CD4-positive, CD25-positive, alpha-beta regulatory T cell (primary cell): ENCODE measurements at regions not wholly inside any gene's neighbourhood (a gene's known extent, or its start where the extent isn't known, plus 50 kb on each side); places are given as distances from the start of the nearest gene placed in this dataset.
A peak's percentile ranks its signal among the peaks of the same experiment; 100 is the strongest.

Experiments used
- ATAC-seq, 2 donors: fragments of 150-1000 bp; cut with Tn5 transposase; one replicate each; pipeline ENCODE4 v1.10.0; 2021; ENCODE audit warnings: low read depth in 2 of 2, moderate number of reproducible peaks in 2 of 2, moderate library complexity in 1 of 2
- DNase-seq, 3 donors: peaks; one replicate each; pipeline versions ENCODE4 v3.0.0 to v3.0.0-alpha.2; 2012 to 2022; ENCODE audit warnings: mixed read lengths in 1 of 3
- H3K27ac ChIP-seq: one replicate; pipeline ENCODE4 v1.7.0; 2013; ENCODE audit warnings: mild to moderate bottlenecking, low read length; ENCODE audit not compliant: insufficient read depth, poor library complexity, severe bottlenecking
- H3K27me3 ChIP-seq: one replicate; pipeline ENCODE4 v1.7.0; 2013; ENCODE audit warnings: low read length; ENCODE audit not compliant: control insufficient read depth, insufficient read depth
- H3K36me3 ChIP-seq: one replicate; pipeline ENCODE4 v1.7.0; 2013; ENCODE audit warnings: mild to moderate bottlenecking, low read length, moderate library complexity; ENCODE audit not compliant: control insufficient read depth, insufficient read depth
- H3K4me1 ChIP-seq: 2 replicates; pipeline ENCODE4 v1.7.0; 2013; ENCODE audit warnings: mild to moderate bottlenecking, low read length; ENCODE audit not compliant: insufficient read depth, control insufficient read depth, poor library complexity, severe bottlenecking
- H3K4me3 ChIP-seq: one replicate; pipeline ENCODE4 v1.7.0; 2013; ENCODE audit warnings: low read depth, mild to moderate bottlenecking, low read length, moderate library complexity
- H3K9me3 ChIP-seq, 2 experiments: 1 replicate in 1 of 2; 2 replicates in 1 of 2; pipeline ENCODE4 v1.7.0; 2013; ENCODE audit warnings: low read length in 2 of 2, mild to moderate bottlenecking in 1 of 2, moderate library complexity in 1 of 2; ENCODE audit not compliant: control insufficient read depth in 2 of 2
- H3K27ac Mint-ChIP-seq, 3 donors: one replicate each; pipeline ENCODE4 v1.8.0; 2020 to 2022; ENCODE audit warnings: mild to moderate bottlenecking in 3 of 3, mixed read lengths in 3 of 3, moderate library complexity in 2 of 3
- H3K27me3 Mint-ChIP-seq: one replicate; pipeline ENCODE4 v1.8.0; 2022; ENCODE audit warnings: mild to moderate bottlenecking, mixed read lengths
- H3K36me3 Mint-ChIP-seq: one replicate; pipeline ENCODE4 v1.8.0; 2020; ENCODE audit warnings: mixed read lengths
- H3K4me1 Mint-ChIP-seq, 4 donors: one replicate each; pipeline ENCODE4 v1.8.0; 2020 to 2022; ENCODE audit warnings: mixed read lengths in 4 of 4, mild to moderate bottlenecking in 1 of 4
- H3K4me3 Mint-ChIP-seq, 4 donors: one replicate each; pipeline ENCODE4 v1.8.0; 2020 to 2022; ENCODE audit warnings: mild to moderate bottlenecking in 4 of 4, mixed read lengths in 4 of 4, moderate library complexity in 3 of 4
- H3K9me3 Mint-ChIP-seq, 7 donors: one replicate each; pipeline ENCODE4 v1.8.0; 2020 to 2022; ENCODE audit warnings: mixed read lengths in 7 of 7, mild to moderate bottlenecking in 3 of 7, moderate library complexity in 2 of 7

DNA sequence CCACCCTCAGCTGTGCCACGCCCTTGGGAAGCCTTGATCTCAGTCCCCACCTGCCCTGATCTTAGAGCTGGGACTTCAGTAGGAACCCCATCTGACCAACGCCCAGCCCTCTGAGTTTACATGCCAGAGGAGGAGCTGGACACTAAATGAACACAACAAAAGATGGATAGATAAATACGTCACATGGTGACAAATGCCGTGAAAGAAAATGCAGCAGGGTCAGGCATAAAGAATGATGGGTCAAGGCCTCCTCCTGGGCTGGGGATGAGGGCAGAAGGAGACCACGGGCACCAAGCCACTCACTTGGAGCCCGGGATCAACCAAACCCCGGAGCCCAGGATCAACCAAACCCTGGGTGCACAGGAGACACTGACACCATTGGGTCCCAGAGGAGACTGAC lies 354.9 kb downstream of the C16orf95 start:
- Mint-ChIP-seq H3K4me1 (no peaks in the 10 kb centered on the region), H3K27me3 (peaks cover 5% of the 10 kb centered on the region), H3K9me3 (no peaks in the 10 kb centered on the region), H3K36me3 (no peaks in the 10 kb centered on the region), H3K4me3 (no peak overlapping the region), H3K27ac (no peak overlapping the region)
- no peaks in the 10 kb centered on the region for H3K27me3 ChIP-seq
- no peaks in the 10 kb centered on the region for H3K9me3 ChIP-seq
- H3K4me3 ChIP-seq = no peak overlapping the region
- H3K4me1 ChIP-seq = no peaks in the 10 kb centered on the region
- no peak for DNase-seq
- ATAC-seq = no peak
- no peaks in the 10 kb centered on the region for H3K36me3 ChIP-seq
- H3K27ac ChIP-seq = no peak overlapping the region

DNA sequence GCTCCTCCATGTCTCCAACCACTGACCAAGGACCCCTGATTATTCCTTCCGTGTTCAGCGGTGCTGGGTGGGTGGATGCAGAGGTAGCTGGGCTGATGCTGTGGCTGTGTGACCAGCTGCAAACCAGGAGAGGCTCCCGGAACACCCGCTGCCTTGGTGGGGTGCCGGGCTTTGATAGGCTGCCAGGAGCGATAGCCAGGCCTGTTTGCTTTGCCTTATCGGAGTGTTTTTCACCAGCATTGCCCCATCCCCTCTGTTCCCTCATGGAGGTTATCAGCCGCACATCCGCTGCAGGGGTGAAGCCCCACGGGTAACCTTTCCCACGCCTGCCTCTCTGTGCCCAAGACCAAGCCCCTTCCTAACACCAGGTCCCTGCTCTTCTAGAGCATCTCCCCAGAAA lies 354.3 kb downstream of the C16orf95 start:
- Mint-ChIP-seq H3K27ac (peak overlapping the region in 1 of 3 donors; percentile 29), H3K9me3 (no peaks in the 10 kb centered on the region), H3K4me3 (no peak overlapping the region), H3K36me3 (no peaks in the 10 kb centered on the region), H3K4me1 (no peaks in the 10 kb centered on the region), H3K27me3 (peaks cover 5% of the 10 kb centered on the region)
- Histone ChIP-seq H3K4me1 (no peaks in the 10 kb centered on the region), H3K36me3 (no peaks in the 10 kb centered on the region), H3K9me3 (no peaks in the 10 kb centered on the region), H3K4me3 (no peak overlapping the region), H3K27ac (no peak overlapping the region), H3K27me3 (no peaks in the 10 kb centered on the region)
- no peak for ATAC-seq
- DNase-seq = no peak

DNA sequence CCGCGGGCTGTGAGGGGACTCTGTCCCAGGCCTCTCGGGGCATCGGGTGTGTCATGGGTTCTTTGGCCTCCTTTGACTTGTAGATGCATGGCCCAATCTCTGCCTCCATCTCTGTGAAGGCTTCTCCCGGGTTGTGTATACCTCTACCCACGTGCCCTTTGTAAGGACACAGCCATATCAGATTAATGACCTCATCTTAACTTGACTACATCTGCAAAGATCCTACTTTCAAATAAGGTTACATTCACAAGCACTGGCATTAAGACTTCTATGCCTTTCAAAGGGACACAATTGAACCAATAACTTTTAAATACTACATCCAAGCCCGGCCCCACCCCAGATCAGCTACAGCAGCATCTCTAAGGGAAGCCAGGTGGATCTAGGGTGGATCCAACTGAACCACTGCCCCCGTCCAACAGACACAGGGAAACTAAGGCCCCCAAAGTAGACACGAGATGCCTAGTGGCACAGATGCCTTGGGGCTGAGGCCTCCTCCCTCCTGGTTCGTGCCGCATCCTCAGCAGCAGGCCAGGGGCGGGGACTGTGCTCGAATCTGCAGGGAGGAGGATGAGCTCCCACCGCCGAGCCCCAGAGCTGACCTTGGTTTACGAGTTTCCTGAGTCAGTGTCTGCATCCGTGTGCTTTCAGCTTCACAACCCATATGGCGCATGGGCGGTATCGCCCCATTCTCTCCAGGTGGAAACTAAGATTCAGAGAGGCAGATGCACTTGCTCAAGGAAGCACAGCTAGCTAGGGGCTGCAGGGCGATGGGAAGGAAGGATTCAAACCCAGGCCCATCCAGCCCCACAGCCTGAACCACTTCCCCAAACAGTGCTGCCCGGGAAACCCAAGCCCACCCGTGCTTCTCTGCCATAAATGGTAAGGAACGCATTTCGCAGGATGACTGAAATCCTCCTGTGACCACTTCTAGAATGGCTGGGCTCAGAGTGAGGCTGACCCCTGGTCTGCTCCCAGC lies 353.3 kb downstream of the C16orf95 start:
- Histone ChIP-seq H3K4me1 (no peaks in the 10 kb centered on the region), H3K27ac (no peak overlapping the region), H3K4me3 (no peak overlapping the region), H3K27me3 (no peaks in the 10 kb centered on the region), H3K36me3 (no peaks in the 10 kb centered on the region), H3K9me3 (no peaks in the 10 kb centered on the region)
- DNase-seq = no peak
- Mint-ChIP-seq H3K9me3 (no peaks in the 10 kb centered on the region), H3K36me3 (no peaks in the 10 kb centered on the region), H3K4me1 (no peaks in the 10 kb centered on the region), H3K27ac (no peak overlapping the region), H3K4me3 (no peak overlapping the region), H3K27me3 (peaks cover 5% of the 10 kb centered on the region)
- ATAC-seq = no peak

DNA sequence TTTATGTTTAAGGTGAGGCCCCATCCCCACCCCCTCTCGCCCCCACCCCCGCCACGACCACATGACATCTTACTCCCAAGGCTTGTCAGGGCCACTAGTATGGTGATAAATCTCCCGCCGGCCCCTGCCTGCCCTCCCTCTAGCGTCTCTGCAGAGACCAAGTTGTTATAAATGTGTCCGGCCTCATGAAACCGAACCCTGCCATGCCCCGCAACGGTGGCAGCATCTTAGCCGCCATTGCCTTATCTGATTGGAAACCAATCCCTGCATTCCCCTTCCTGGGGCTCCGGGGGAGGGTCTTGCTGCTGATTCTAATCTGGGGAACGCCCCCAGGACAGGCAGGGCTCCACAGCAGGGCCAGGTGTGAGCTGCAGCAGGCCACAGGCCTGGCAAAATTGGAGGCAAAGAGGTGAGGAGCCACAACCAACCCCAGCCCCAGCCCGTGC lies 352.4 kb downstream of the C16orf95 start:
- Mint-ChIP-seq H3K36me3 (no peaks in the 10 kb centered on the region), H3K4me1 (no peaks in the 10 kb centered on the region), H3K27ac (no peak overlapping the region), H3K9me3 (no peaks in the 10 kb centered on the region), H3K4me3 (no peak overlapping the region), H3K27me3 (peaks cover 5% of the 10 kb centered on the region)
- no peak for DNase-seq
- Histone ChIP-seq H3K4me3 (no peak overlapping the region), H3K27ac (no peak overlapping the region), H3K36me3 (no peaks in the 10 kb centered on the region), H3K9me3 (no peaks in the 10 kb centered on the region), H3K4me1 (no peaks in the 10 kb centered on the region), H3K27me3 (no peaks in the 10 kb centered on the region)
- ATAC-seq = no peak

DNA sequence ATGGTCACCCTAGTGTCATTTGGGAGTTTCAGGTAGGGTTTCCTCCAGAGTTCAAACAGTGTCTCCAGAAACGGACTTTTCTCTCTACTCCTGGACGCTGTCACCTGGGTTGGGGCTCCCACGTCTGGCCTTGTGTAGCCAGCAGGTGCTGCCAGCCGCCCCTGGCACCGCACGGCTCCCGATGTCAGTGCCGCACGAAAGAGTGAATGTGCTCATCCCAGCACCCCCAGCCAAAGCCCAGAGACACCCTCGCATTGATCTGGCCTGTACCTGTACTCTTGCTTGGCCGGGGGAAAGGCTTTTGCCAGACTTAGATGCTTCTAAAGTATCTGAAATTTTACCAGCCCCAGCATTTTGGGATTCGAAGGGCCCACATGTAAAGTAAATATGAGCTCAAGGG lies 351.9 kb downstream of the C16orf95 start:
- no peaks in the 10 kb centered on the region for H3K9me3 ChIP-seq
- H3K36me3 ChIP-seq = no peaks in the 10 kb centered on the region
- H3K4me1 ChIP-seq = no peaks in the 10 kb centered on the region
- Mint-ChIP-seq H3K36me3 (no peaks in the 10 kb centered on the region), H3K27ac (no peak overlapping the region), H3K4me3 (no peak overlapping the region), H3K4me1 (no peaks in the 10 kb centered on the region), H3K27me3 (peaks cover 3% of the 10 kb centered on the region), H3K9me3 (peaks cover 0 to 2% (median 0%) of the 10 kb centered on the region in 7 donors)
- ATAC-seq = no peak
- no peaks in the 10 kb centered on the region for H3K27me3 ChIP-seq
- no peak overlapping the region for H3K27ac ChIP-seq
- H3K4me3 ChIP-seq = no peak overlapping the region
- no peak for DNase-seq

DNA sequence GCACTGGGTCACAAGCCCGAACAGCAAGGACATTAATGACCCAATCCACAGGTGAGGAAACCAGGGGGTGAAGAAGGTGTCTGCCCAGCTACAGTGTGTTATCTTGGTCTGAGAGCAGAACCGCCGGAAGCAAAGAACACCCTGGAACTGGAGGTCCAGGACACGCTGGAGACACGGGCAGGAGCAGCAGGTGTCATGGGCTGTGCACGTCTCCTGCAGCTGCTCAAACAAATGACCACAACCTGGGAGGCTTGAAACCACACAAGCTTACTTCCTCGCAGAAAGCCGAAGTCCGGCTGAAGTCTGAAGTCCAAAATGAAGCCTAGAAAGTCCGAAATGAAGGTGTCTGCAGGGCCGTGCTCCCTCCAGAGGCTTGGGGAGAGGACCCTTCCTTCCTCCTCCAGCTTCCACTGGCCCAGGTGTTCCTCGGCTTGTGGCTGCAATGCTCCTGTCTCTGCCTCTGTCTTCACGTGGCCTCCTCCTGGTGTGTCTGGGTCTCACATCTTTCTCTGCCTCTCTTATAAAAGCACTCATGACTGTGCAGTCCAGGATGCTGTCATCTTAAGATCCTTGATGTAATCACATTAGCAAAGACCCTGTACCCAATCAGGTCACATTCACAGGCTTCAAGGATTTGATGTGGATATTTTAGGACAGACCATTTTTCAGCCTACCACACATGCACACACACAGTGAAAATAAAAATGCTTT lies 351.2 kb downstream of the C16orf95 start:
- H3K27me3 Mint-ChIP-seq = no peaks in the 10 kb centered on the region
- H3K9me3 Mint-ChIP-seq = peaks cover 0 to 2% (median 0%) of the 10 kb centered on the region in 7 donors
- H3K27ac Mint-ChIP-seq = no peak overlapping the region
- H3K4me1 ChIP-seq = no peaks in the 10 kb centered on the region
- H3K9me3 ChIP-seq = no peaks in the 10 kb centered on the region
- no peak for ATAC-seq
- no peaks in the 10 kb centered on the region for H3K27me3 ChIP-seq
- no peaks in the 10 kb centered on the region for H3K36me3 ChIP-seq
- H3K27ac ChIP-seq = no peak overlapping the region
- no peak for DNase-seq
- H3K4me1 Mint-ChIP-seq = no peaks in the 10 kb centered on the region
- no peak overlapping the region for H3K4me3 Mint-ChIP-seq
- no peak overlapping the region for H3K4me3 ChIP-seq
- no peaks in the 10 kb centered on the region for H3K36me3 Mint-ChIP-seq

DNA sequence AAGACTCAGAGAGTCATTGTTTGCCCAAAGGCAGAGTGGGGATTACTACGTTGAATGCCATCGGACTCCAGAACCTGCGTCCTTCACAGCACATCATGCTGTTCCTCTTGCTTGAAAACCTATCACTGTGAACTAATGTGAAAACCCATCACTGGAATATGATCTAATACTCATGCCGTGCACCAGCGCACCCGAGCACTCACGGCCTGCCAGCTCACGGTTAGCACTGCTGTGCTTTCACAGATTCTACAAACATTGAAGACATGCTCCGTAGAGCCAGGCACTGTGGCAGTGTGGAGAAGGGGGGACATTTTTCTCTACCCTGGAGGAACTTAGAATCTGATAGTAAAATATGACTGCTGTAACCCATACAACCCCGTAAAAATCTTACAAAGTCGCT lies 350.4 kb downstream of the C16orf95 start:
- H3K27ac ChIP-seq = no peak overlapping the region
- Mint-ChIP-seq H3K27me3 (no peaks in the 10 kb centered on the region), H3K27ac (no peak overlapping the region), H3K36me3 (no peaks in the 10 kb centered on the region), H3K4me1 (no peaks in the 10 kb centered on the region), H3K4me3 (no peak overlapping the region), H3K9me3 (peaks cover 0 to 3% (median 0%) of the 10 kb centered on the region in 7 donors)
- no peaks in the 10 kb centered on the region for H3K4me1 ChIP-seq
- no peaks in the 10 kb centered on the region for H3K36me3 ChIP-seq
- no peak for DNase-seq
- no peaks in the 10 kb centered on the region for H3K9me3 ChIP-seq
- no peak overlapping the region for H3K4me3 ChIP-seq
- no peaks in the 10 kb centered on the region for H3K27me3 ChIP-seq
- no peak for ATAC-seq
